DOHH2 (cell line): ENCODE measurements at regions not wholly inside any gene's neighbourhood (a gene's known extent, or its start where the extent isn't known, plus 50 kb on each side); places are given as distances from the start of the nearest gene placed in this dataset.

Source experiments
- H3F3A ChIP-seq: fragments of 200-600 bp; sonication (generic), shearing (Covaris generic); 2 replicates; pipeline ENCODE4 v1.6.0; 2016; ENCODE audit warnings: antibody characterized with exemption, mild to moderate bottlenecking; ENCODE audit not compliant: control insufficient read depth, insufficient read depth
- H3K27ac ChIP-seq: fragments of 200-600 bp; sonication (generic); 2 replicates; pipeline ENCODE4 v1.5.1; 2014; ENCODE audit warnings: low read depth, mild to moderate bottlenecking, low read length, moderate library complexity
- H3K27me3 ChIP-seq: fragments of 200-600 bp; sonication (generic); 2 replicates; pipeline ENCODE4 v1.6.1; 2014; ENCODE audit warnings: mild to moderate bottlenecking, low read length, mixed read lengths; ENCODE audit not compliant: control insufficient read depth
- H3K36me3 ChIP-seq: fragments of 200-600 bp; sonication (generic); 2 replicates; pipeline ENCODE4 v1.6.1; 2014; ENCODE audit warnings: mild to moderate bottlenecking, low read length, moderate library complexity, mixed read lengths; ENCODE audit not compliant: control insufficient read depth
- H3K4me1 ChIP-seq: fragments of 200-600 bp; sonication (generic); 2 replicates; pipeline ENCODE4 v1.6.1; 2014; ENCODE audit warnings: mild to moderate bottlenecking, low read length, mixed read lengths; ENCODE audit not compliant: control insufficient read depth
- H3K4me2 ChIP-seq: fragments of 200-600 bp; sonication (generic); 2 replicates; pipeline ENCODE4 v1.6.0; 2014; ENCODE audit warnings: mild to moderate bottlenecking, low read length, moderate library complexity
- H3K4me3 ChIP-seq: fragments of 200-600 bp; sonication (generic); 2 replicates; pipeline ENCODE4 v1.5.1; 2014; ENCODE audit warnings: mild to moderate bottlenecking, low read length, mixed read lengths
- H3K79me2 ChIP-seq: fragments of 200-600 bp; sonication (generic); 2 replicates; pipeline ENCODE4 v1.6.1; 2014; ENCODE audit warnings: mild to moderate bottlenecking, low read length, mixed read lengths; ENCODE audit not compliant: control insufficient read depth
- H3K9me2 ChIP-seq: fragments of 200-600 bp; sonication (generic); replicated peaks from 2 replicates; pipeline ENCODE4 v1.6.1; 2014; ENCODE audit warnings: mild to moderate bottlenecking, low read length, mixed read lengths; ENCODE audit not compliant: control insufficient read depth
- H3K9me3 ChIP-seq: fragments of 200-600 bp; sonication (generic); 2 replicates; pipeline ENCODE4 v1.6.1; 2014; ENCODE audit warnings: antibody characterized with exemption, low read length, mixed read lengths; ENCODE audit not compliant: control insufficient read depth, insufficient read depth
- H4K20me1 ChIP-seq: fragments of 200-600 bp; sonication (generic); 2 replicates; pipeline ENCODE4 v1.6.0; 2014; ENCODE audit warnings: low read depth, mild to moderate bottlenecking, antibody characterized with exemption, low read length, moderate library complexity; ENCODE audit not compliant: control insufficient read depth, insufficient read depth
- CTCF ChIP-seq: fragments of 200-600 bp; sonication (generic); IDR thresholded peaks from one replicate; pipeline ENCODE4 v1.5.1; 2014; ENCODE audit warnings: antibody characterized with exemption, mild to moderate bottlenecking, low read depth, low read length; ENCODE audit not compliant: poor library complexity, severe bottlenecking
- EZH2phosphoT487 ChIP-seq: fragments of 200-600 bp; sonication (generic); IDR thresholded peaks from 2 replicates; pipeline ENCODE4 v1.6.1; 2017; ENCODE audit warnings: borderline replicate concordance, mild to moderate bottlenecking, antibody characterized with exemption, low read length, moderate library complexity, mixed read lengths

- Histone ChIP-seq H3K27me3 (no peaks in the 10 kb centered on the region), H3K4me2 (no peak overlapping the region), H3K79me2 (no peaks in the 10 kb centered on the region), H3F3A (no peaks in the 10 kb centered on the region), H3K36me3 (no peaks in the 10 kb centered on the region), H4K20me1 (no peaks in the 10 kb centered on the region), H3K9me3 (no peaks in the 10 kb centered on the region), H3K4me3 (no peak overlapping the region), H3K4me1 (no peaks in the 10 kb centered on the region), H3K9me2 (no peaks in the 10 kb centered on the region), H3K27ac (no peak overlapping the region)
- no peak for TF ChIP-seq CTCF
- TF ChIP-seq EZH2phosphoT487: no peak
Observed at GRCh38 chr5:62933261-62933660, 354.6 kb downstream of the LRRC70 start.

- H4K20me1 ChIP-seq: no peaks in the 10 kb centered on the region
- TF ChIP-seq CTCF (no peak), EZH2phosphoT487 (no peak)
- H3K4me2 ChIP-seq: no peak overlapping the region
- H3F3A ChIP-seq: no peaks in the 10 kb centered on the region
- H3K9me3 ChIP-seq: no peaks in the 10 kb centered on the region
- no peak overlapping the region for H3K27ac ChIP-seq
- H3K9me2 ChIP-seq: no peaks in the 10 kb centered on the region
- H3K4me3 ChIP-seq: no peak overlapping the region
- no peaks in the 10 kb centered on the region for H3K36me3 ChIP-seq
- H3K79me2 ChIP-seq: no peaks in the 10 kb centered on the region
- no peaks in the 10 kb centered on the region for H3K27me3 ChIP-seq
- no peaks in the 10 kb centered on the region for H3K4me1 ChIP-seq
Observed at GRCh38 chr5:62931153-62931950, 352.7 kb downstream of the LRRC70 start.

GRCh38 chr5:62922191-62922590 is 343.6 kb downstream of the LRRC70 start:
- no peak overlapping the region for H3K4me3 ChIP-seq
- H3K27ac ChIP-seq: no peak overlapping the region
- H3K4me2 ChIP-seq: no peak overlapping the region
- H3K9me3 ChIP-seq: no peaks in the 10 kb centered on the region
- no peaks in the 10 kb centered on the region for H3K4me1 ChIP-seq
- H3K9me2 ChIP-seq: no peaks in the 10 kb centered on the region
- TF ChIP-seq EZH2phosphoT487 (no peak), CTCF (no peak)
- no peaks in the 10 kb centered on the region for H3K36me3 ChIP-seq
- no peaks in the 10 kb centered on the region for H4K20me1 ChIP-seq
- H3K79me2 ChIP-seq: no peaks in the 10 kb centered on the region
- no peaks in the 10 kb centered on the region for H3K27me3 ChIP-seq
- no peaks in the 10 kb centered on the region for H3F3A ChIP-seq
